GM19025 (cell line): ENCODE measurements at regions not wholly inside any gene's neighbourhood (a gene's known extent, or its start where the extent isn't known, plus 50 kb on each side); places are given as distances from the start of the nearest gene placed in this dataset.

Experiments used
- ATAC-seq: cut with Tn5 transposase; IDR thresholded peaks from one replicate; pipeline ENCODE4 v1.9.1; 2021; ENCODE audit warnings: mild to moderate bottlenecking, low read depth, moderate library complexity; ENCODE audit not compliant: unreplicated experiment

GRCh38 chr2:128399690-128400291, 81.1 kb upstream of the HS6ST1 start:
- no peak for ATAC-seq

GRCh38 chr2:128401680-128402079, 83.0 kb upstream of the HS6ST1 start:
- ATAC-seq = no peak

GRCh38 chr2:128402911-128403670, 84.4 kb upstream of the HS6ST1 start:
- no peak for ATAC-seq

GRCh38 chr2:128403814-128404708, 85.4 kb upstream of the HS6ST1 start:
- ATAC-seq = no peak

GRCh38 chr2:128404709-128405466, 86.2 kb upstream of the HS6ST1 start:
- no peak for ATAC-seq

- ATAC-seq = no peak
These were observed 86.8 kb upstream of the HS6ST1 start for GRCh38 chr2:128405467-128405900.

- no peak for ATAC-seq
These were observed 87.4 kb upstream of the HS6ST1 start for GRCh38 chr2:128405981-128406613.

- no peak for ATAC-seq
These were observed 88.3 kb upstream of the HS6ST1 start for GRCh38 chr2:128406736-128407554.

GRCh38 chr2:128408349-128409305, 90.0 kb upstream of the HS6ST1 start:
- ATAC-seq = no peak

GRCh38 chr2:128409326-128410034, 90.8 kb upstream of the HS6ST1 start:
- ATAC-seq = no peak

- ATAC-seq = no peak
These were observed 91.5 kb upstream of the HS6ST1 start for GRCh38 chr2:128410035-128410757.

GRCh38 chr2:128410758-128411215, 92.1 kb upstream of the HS6ST1 start:
- ATAC-seq = no peak

GRCh38 chr2:128411431-128411830, 92.8 kb upstream of the HS6ST1 start:
- ATAC-seq = no peak

- no peak for ATAC-seq
These were observed 93.7 kb upstream of the HS6ST1 start for GRCh38 chr2:128412181-128412871.

- ATAC-seq = no peak
These were observed 94.5 kb upstream of the HS6ST1 start for GRCh38 chr2:128413014-128413717.
